HG03108 (cell line): ENCODE measurements at regions not wholly inside any gene's neighbourhood (a gene's known extent, or its start where the extent isn't known, plus 50 kb on each side); places are given as distances from the start of the nearest gene placed in this dataset.

Experiments used
- ATAC-seq: cut with Tn5 transposase; IDR thresholded peaks from one replicate; pipeline ENCODE4 v1.9.1; 2021; ENCODE audit warnings: moderate library complexity; ENCODE audit not compliant: unreplicated experiment

GRCh38 chr2:20111311-20112131 is 60.1 kb upstream of the LAPTM4A start:
- ATAC-seq = no peak

- ATAC-seq = no peak
Measured at GRCh38 chr2:20110876-20111275, 59.4 kb upstream of the LAPTM4A start.

GRCh38 chr2:20110383-20110782 is 59.0 kb upstream of the LAPTM4A start:
- ATAC-seq = no peak

GRCh38 chr2:20108655-20109396 is 57.4 kb upstream of the LAPTM4A start:
- no peak for ATAC-seq

GRCh38 chr2:20107776-20108175 is 56.3 kb upstream of the LAPTM4A start:
- ATAC-seq = no peak

- no peak for ATAC-seq
Measured at GRCh38 chr2:20107352-20107751, 55.9 kb upstream of the LAPTM4A start.

- ATAC-seq = no peak
Measured at GRCh38 chr2:20106746-20107145, 55.3 kb upstream of the LAPTM4A start.

GRCh38 chr2:20104900-20105545 is 53.6 kb upstream of the LAPTM4A start:
- ATAC-seq = no peak

- ATAC-seq = no peak
Measured at GRCh38 chr2:20103530-20103929, 52.1 kb upstream of the LAPTM4A start.
